Liver (tissue), 8 donors: ENCODE measurements at regions not wholly inside any gene's neighbourhood (a gene's known extent, or its start where the extent isn't known, plus 50 kb on each side); places are given as distances from the start of the nearest gene placed in this dataset.

ENCODE experiments used
- DNase-seq: peaks from one replicate; pipeline ENCODE4 v3.0.0-alpha.2; 2017; ENCODE audit warnings: low spot score
- H3K27ac ChIP-seq, 2 donors: one replicate each; pipeline ENCODE4 v1.7.0; 2013; ENCODE audit warnings: inconsistent platforms in 2 of 2, low read length in 2 of 2, control low read depth in 1 of 2, low read depth in 1 of 2, mild to moderate bottlenecking in 1 of 2
- H3K27me3 ChIP-seq, 4 donors: one replicate each; pipeline versions ENCODE4 v1.6.1 to v1.7.0; 2013; ENCODE audit warnings: low read length in 3 of 4, inconsistent platforms in 1 of 4, mild to moderate bottlenecking in 1 of 4, moderate library complexity in 1 of 4; ENCODE audit not compliant: control insufficient read depth in 4 of 4, insufficient read depth in 4 of 4
- H3K36me3 ChIP-seq, 4 donors: one replicate each; pipeline versions ENCODE4 v1.6.1 to v1.7.0; 2013; ENCODE audit warnings: low read length in 3 of 4, mild to moderate bottlenecking in 3 of 4, low read depth in 1 of 4, moderate library complexity in 1 of 4; ENCODE audit not compliant: control insufficient read depth in 4 of 4, insufficient read depth in 3 of 4
- H3K4me1 ChIP-seq, 4 donors: one replicate each; pipeline versions ENCODE4 v1.6.1 to v1.7.0; 2013; ENCODE audit warnings: low read length in 3 of 4, mild to moderate bottlenecking in 3 of 4, moderate library complexity in 1 of 4; ENCODE audit not compliant: control insufficient read depth in 4 of 4, insufficient read depth in 4 of 4
- H3K4me3 ChIP-seq, 3 donors: one replicate each; pipeline versions ENCODE4 v1.6.1 to v1.7.0; 2013; ENCODE audit warnings: low read length in 3 of 3, control low read depth in 1 of 3, low read depth in 1 of 3, mild to moderate bottlenecking in 1 of 3
- H3K9ac ChIP-seq, 2 donors: one replicate each; pipeline ENCODE4 v1.7.0; 2013; ENCODE audit warnings: low read length in 2 of 2, mild to moderate bottlenecking in 2 of 2, moderate library complexity in 2 of 2, control low read depth in 1 of 2, low read depth in 1 of 2
- H3K9me3 ChIP-seq, 4 donors: one replicate each; pipeline versions ENCODE4 v1.6.1 to v1.7.0; 2013; ENCODE audit warnings: low read length in 3 of 4; ENCODE audit not compliant: control insufficient read depth in 4 of 4
- EGR1 ChIP-seq, 2 donors: IDR thresholded peaks; 2 replicates each; pipeline ENCODE4 v1.6.1; 2016 to 2018; ENCODE audit warnings: antibody characterized with exemption in 2 of 2, low read depth in 2 of 2
- FOXA1 ChIP-seq: IDR thresholded peaks from 2 replicates; pipeline ENCODE4 v1.6.1; 2016; ENCODE audit warnings: antibody characterized with exemption
- FOXA2 ChIP-seq: IDR thresholded peaks from 2 replicates; pipeline ENCODE4 v1.6.1; 2016; ENCODE audit warnings: antibody characterized with exemption
- GABPA ChIP-seq, 2 donors: IDR thresholded peaks in 1 of 2; conservative IDR thresholded peaks in 1 of 2; 2 replicates each; pipeline ENCODE4 v1.6.1; 2016; ENCODE audit warnings: antibody characterized with exemption in 2 of 2, mild to moderate bottlenecking in 1 of 2, moderate library complexity in 1 of 2
- HNF4A ChIP-seq, 2 donors: conservative IDR thresholded peaks; 2 replicates each; pipeline ENCODE4 v1.6.1; 2016; ENCODE audit warnings: antibody characterized with exemption in 2 of 2, mild to moderate bottlenecking in 2 of 2
- HNF4G ChIP-seq: IDR thresholded peaks from 2 replicates; pipeline ENCODE4 v1.6.1; 2016; ENCODE audit warnings: antibody characterized with exemption
- JUND ChIP-seq, 2 donors: IDR thresholded peaks; 2 replicates each; pipeline ENCODE4 v1.6.1; 2016; ENCODE audit warnings: antibody characterized with exemption in 2 of 2
- NR2F2 ChIP-seq: IDR thresholded peaks from 2 replicates; pipeline ENCODE4 v1.6.1; 2016; ENCODE audit warnings: antibody characterized with exemption
- RAD21 ChIP-seq, 2 donors: IDR thresholded peaks; 2 replicates each; pipeline ENCODE4 v1.6.1; 2016; ENCODE audit warnings: antibody characterized with exemption in 2 of 2, mild to moderate bottlenecking in 2 of 2
- RXRA ChIP-seq, 2 donors: IDR thresholded peaks; 2 replicates each; pipeline ENCODE4 v1.6.1; 2017 to 2018; ENCODE audit warnings: antibody characterized with exemption in 2 of 2, mild to moderate bottlenecking in 1 of 2
- SP1 ChIP-seq: IDR thresholded peaks from 2 replicates; pipeline ENCODE4 v1.6.1; 2018; ENCODE audit warnings: antibody characterized with exemption, mild to moderate bottlenecking
- TAF1 ChIP-seq: conservative IDR thresholded peaks from 2 replicates; pipeline ENCODE4 v1.6.1; 2016; ENCODE audit warnings: antibody characterized with exemption, mild to moderate bottlenecking
- YY1 ChIP-seq: IDR thresholded peaks from 2 replicates; pipeline ENCODE4 v1.6.1; 2016; ENCODE audit warnings: antibody characterized with exemption, mild to moderate bottlenecking
- WGBS: extraction: QIAGEN DNeasy Blood & Tissue Kit; methylation state at CpG from one replicate; pipeline ENCODE4 v1.1.7; 2013; 5-methylcytosine and 5-hydroxymethylcytosine counted together
- TF ChIP-seq, protein P1 (sequence below): fragments of 150-350 bp; IDR thresholded peaks from 2 replicates; pipeline ENCODE4 v1.5.1; 2017; ENCODE audit warnings: improper control_type of control experiment, low read depth, low read length; ENCODE audit not compliant: missing input control
- TF ChIP-seq, protein P2 (sequence below): IDR thresholded peaks from 2 replicates; pipeline ENCODE4 v1.6.1; 2016; ENCODE audit warnings: antibody characterized with exemption
- TF ChIP-seq, protein P3 (sequence below): IDR thresholded peaks from 2 replicates; pipeline ENCODE4 v1.6.1; 2016; ENCODE audit warnings: antibody characterized with exemption
- TF ChIP-seq, protein P4 (sequence below): IDR thresholded peaks from 2 replicates; pipeline ENCODE4 v1.6.1; 2016; ENCODE audit warnings: antibody characterized with exemption
- TF ChIP-seq, protein P5 (sequence below): IDR thresholded peaks from 2 replicates; pipeline ENCODE4 v1.6.1; 2016; ENCODE audit warnings: antibody characterized with exemption, mild to moderate bottlenecking
- donor health status: healthy.
- donor health status: healthy.
- donor health status: healthy.
- donor health status: healthy.
- donor health status: healthy.

DNA sequence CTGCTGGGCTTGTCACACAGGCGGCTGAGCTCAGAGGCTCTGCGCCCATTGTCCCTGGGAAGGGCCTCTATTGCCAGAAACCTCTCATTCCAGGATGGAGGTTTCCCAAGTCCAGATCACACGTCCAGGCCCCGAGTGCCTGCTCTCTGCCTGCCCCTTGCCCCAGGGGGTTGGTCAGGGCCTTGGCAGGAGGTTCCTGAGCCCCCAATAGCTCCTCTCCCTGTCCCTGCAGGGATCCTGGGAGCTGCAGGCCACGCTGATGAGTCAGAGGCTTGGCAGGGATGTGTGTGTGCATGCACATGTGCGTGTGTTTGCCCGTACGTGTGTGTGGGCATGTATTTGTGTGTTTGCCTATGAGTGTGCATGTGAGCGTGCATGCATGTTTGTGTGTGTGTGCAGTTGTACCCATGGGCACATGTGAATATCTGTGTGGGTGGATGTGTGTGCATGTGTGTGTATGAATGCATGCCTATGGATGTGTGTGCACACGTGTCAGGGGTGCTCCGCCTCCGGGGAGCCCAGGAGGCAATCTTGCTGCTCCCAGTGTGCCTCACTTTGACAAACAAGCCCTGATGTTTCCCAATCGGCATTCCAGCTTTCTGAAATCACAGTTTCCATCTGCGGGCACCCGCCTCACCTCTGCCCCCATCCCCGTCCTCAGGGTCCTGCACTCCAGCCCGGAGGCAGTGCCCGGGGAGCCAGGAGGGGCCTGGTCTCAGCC is 98.4 kb upstream of the GSE1 start:
- H3K9ac ChIP-seq: peak overlapping the region; percentile 1 to 74

More for the DNA sequence above, 98.4 kb upstream of the GSE1 start:
- DNase-seq: peak; percentile 63
- Histone ChIP-seq H3K4me1 (peaks cover 0 to 30% (median 14%) of the 10 kb centered on the region in 4 donors), H3K4me3 (peak overlapping the region in 1 of 3 donors; percentile 42), H3K27ac (peak overlapping the region; percentile 96 to 98), H3K36me3 (no peaks in the 10 kb centered on the region), H3K27me3 (no peaks in the 10 kb centered on the region), H3K9me3 (no peaks in the 10 kb centered on the region)
- TF ChIP-seq RAD21 (IDR thresholded peaks at IDR 0.05): peak; percentile 42 to 66
- peak; percentile 98 to 99 for TF ChIP-seq JUND (IDR thresholded peaks at IDR 0.05)
- TF ChIP-seq NR2F2: peak; percentile 66
- TF ChIP-seq EGR1 (IDR thresholded peaks at IDR 0.05; ENCODE audit: low read depth in 2 of 2): peak; percentile 86 to 94
- peak; percentile 46 for TF ChIP-seq FOXA2
- TF ChIP-seq HNF4G: peak; percentile 49
- TF ChIP-seq, protein P1, sequence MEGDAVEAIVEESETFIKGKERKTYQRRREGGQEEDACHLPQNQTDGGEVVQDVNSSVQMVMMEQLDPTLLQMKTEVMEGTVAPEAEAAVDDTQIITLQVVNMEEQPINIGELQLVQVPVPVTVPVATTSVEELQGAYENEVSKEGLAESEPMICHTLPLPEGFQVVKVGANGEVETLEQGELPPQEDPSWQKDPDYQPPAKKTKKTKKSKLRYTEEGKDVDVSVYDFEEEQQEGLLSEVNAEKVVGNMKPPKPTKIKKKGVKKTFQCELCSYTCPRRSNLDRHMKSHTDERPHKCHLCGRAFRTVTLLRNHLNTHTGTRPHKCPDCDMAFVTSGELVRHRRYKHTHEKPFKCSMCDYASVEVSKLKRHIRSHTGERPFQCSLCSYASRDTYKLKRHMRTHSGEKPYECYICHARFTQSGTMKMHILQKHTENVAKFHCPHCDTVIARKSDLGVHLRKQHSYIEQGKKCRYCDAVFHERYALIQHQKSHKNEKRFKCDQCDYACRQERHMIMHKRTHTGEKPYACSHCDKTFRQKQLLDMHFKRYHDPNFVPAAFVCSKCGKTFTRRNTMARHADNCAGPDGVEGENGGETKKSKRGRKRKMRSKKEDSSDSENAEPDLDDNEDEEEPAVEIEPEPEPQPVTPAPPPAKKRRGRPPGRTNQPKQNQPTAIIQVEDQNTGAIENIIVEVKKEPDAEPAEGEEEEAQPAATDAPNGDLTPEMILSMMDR: no peak
- no peak for TF ChIP-seq TAF1
- peak; percentile 98 for TF ChIP-seq SP1
- TF ChIP-seq, protein P2, sequence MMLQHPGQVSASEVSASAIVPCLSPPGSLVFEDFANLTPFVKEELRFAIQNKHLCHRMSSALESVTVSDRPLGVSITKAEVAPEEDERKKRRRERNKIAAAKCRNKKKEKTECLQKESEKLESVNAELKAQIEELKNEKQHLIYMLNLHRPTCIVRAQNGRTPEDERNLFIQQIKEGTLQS: peak; percentile 93
- TF ChIP-seq YY1: peak; percentile 67
- TF ChIP-seq HNF4A (conservative IDR thresholded peaks at IDR 0.05): peak; percentile 79 to 87
- TF ChIP-seq, protein P3, sequence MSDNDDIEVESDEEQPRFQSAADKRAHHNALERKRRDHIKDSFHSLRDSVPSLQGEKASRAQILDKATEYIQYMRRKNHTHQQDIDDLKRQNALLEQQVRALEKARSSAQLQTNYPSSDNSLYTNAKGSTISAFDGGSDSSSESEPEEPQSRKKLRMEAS: no peak
- TF ChIP-seq, protein P4, sequence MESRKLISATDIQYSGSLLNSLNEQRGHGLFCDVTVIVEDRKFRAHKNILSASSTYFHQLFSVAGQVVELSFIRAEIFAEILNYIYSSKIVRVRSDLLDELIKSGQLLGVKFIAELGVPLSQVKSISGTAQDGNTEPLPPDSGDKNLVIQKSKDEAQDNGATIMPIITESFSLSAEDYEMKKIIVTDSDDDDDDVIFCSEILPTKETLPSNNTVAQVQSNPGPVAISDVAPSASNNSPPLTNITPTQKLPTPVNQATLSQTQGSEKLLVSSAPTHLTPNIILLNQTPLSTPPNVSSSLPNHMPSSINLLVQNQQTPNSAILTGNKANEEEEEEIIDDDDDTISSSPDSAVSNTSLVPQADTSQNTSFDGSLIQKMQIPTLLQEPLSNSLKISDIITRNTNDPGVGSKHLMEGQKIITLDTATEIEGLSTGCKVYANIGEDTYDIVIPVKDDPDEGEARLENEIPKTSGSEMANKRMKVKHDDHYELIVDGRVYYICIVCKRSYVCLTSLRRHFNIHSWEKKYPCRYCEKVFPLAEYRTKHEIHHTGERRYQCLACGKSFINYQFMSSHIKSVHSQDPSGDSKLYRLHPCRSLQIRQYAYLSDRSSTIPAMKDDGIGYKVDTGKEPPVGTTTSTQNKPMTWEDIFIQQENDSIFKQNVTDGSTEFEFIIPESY: no peak
- TF ChIP-seq, protein P5, sequence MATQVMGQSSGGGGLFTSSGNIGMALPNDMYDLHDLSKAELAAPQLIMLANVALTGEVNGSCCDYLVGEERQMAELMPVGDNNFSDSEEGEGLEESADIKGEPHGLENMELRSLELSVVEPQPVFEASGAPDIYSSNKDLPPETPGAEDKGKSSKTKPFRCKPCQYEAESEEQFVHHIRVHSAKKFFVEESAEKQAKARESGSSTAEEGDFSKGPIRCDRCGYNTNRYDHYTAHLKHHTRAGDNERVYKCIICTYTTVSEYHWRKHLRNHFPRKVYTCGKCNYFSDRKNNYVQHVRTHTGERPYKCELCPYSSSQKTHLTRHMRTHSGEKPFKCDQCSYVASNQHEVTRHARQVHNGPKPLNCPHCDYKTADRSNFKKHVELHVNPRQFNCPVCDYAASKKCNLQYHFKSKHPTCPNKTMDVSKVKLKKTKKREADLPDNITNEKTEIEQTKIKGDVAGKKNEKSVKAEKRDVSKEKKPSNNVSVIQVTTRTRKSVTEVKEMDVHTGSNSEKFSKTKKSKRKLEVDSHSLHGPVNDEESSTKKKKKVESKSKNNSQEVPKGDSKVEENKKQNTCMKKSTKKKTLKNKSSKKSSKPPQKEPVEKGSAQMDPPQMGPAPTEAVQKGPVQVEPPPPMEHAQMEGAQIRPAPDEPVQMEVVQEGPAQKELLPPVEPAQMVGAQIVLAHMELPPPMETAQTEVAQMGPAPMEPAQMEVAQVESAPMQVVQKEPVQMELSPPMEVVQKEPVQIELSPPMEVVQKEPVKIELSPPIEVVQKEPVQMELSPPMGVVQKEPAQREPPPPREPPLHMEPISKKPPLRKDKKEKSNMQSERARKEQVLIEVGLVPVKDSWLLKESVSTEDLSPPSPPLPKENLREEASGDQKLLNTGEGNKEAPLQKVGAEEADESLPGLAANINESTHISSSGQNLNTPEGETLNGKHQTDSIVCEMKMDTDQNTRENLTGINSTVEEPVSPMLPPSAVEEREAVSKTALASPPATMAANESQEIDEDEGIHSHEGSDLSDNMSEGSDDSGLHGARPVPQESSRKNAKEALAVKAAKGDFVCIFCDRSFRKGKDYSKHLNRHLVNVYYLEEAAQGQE: peak; percentile 51
- TF ChIP-seq RXRA (IDR thresholded peaks at IDR 0.05): peak; percentile 94 to 96
- TF ChIP-seq FOXA1: peak; percentile 36
- TF ChIP-seq GABPA (IDR thresholded peaks at IDR 0.05 in 1 of 2, conservative IDR thresholded peaks at IDR 0.05 in 1 of 2): peak in 1 of 2 donors; percentile 38
- WGBS: 26% methylated on average over 18 of the region's 18 CpGs
